GM19397 (cell line): ENCODE measurements at regions not wholly inside any gene's neighbourhood (a gene's known extent, or its start where the extent isn't known, plus 50 kb on each side); places are given as distances from the start of the nearest gene placed in this dataset.
"Not testable (repeated sequence)": the region's sequence is repeated elsewhere in the genome, so short reads cannot be mapped to it uniquely, and the experiment has no call there.

ENCODE experiments used
- ATAC-seq: cut with Tn5 transposase; IDR thresholded peaks from one replicate; pipeline ENCODE4 v1.9.1; 2021; ENCODE audit warnings: mild to moderate bottlenecking, moderate library complexity; ENCODE audit not compliant: unreplicated experiment

- no peak for ATAC-seq
Observed at GRCh38 chr13:80679423-80679822, 338.5 kb upstream of the SPRY2 start.

- ATAC-seq, result no peak
Observed at GRCh38 chr13:80677227-80677626, 336.3 kb upstream of the SPRY2 start.

GRCh38 chr13:80675442-80675841 lies 334.5 kb upstream of the SPRY2 start:
- not testable (repeated sequence) for ATAC-seq

GRCh38 chr13:80671773-80672172 lies 330.8 kb upstream of the SPRY2 start:
- ATAC-seq, result no peak

- ATAC-seq, result no peak
Observed at GRCh38 chr13:80669112-80669511, 328.2 kb upstream of the SPRY2 start.

- no peak for ATAC-seq
Observed at GRCh38 chr13:80668452-80668851, 327.5 kb upstream of the SPRY2 start.

GRCh38 chr13:80666782-80667552 lies 326.0 kb upstream of the SPRY2 start:
- no peak for ATAC-seq

- no peak for ATAC-seq
Observed at GRCh38 chr13:80665792-80666333, 324.9 kb upstream of the SPRY2 start.

GRCh38 chr13:80664950-80665349 lies 324.0 kb upstream of the SPRY2 start:
- ATAC-seq, result no peak

- no peak for ATAC-seq
Observed at GRCh38 chr13:80663788-80664187, 322.9 kb upstream of the SPRY2 start.

- no peak for ATAC-seq
Observed at GRCh38 chr13:80658705-80659104, 317.8 kb upstream of the SPRY2 start.

- ATAC-seq, result no peak
Observed at GRCh38 chr13:80656512-80656904, 315.6 kb upstream of the SPRY2 start.

- no peak for ATAC-seq
Observed at GRCh38 chr13:80655778-80656511, 315.0 kb upstream of the SPRY2 start.

GRCh38 chr13:80654638-80655249 lies 313.8 kb upstream of the SPRY2 start:
- ATAC-seq, result no peak

- no peak for ATAC-seq
Observed at GRCh38 chr13:80649274-80649673, 308.3 kb upstream of the SPRY2 start.

- ATAC-seq, result no peak
Observed at GRCh38 chr13:80642641-80643040, 301.7 kb upstream of the SPRY2 start.

GRCh38 chr13:80633251-80633650 lies 292.3 kb upstream of the SPRY2 start:
- no peak for ATAC-seq

GRCh38 chr13:80630685-80631121 lies 289.8 kb upstream of the SPRY2 start:
- ATAC-seq, result no peak

GRCh38 chr13:80618781-80619180 lies 277.9 kb upstream of the SPRY2 start:
- ATAC-seq, result no peak

GRCh38 chr13:80612804-80613203 lies 271.9 kb upstream of the SPRY2 start:
- no peak for ATAC-seq

GRCh38 chr13:80611310-80611709 lies 270.4 kb upstream of the SPRY2 start:
- ATAC-seq, result no peak

- no peak for ATAC-seq
Observed at GRCh38 chr13:80605716-80606115, 264.8 kb upstream of the SPRY2 start.
